DOHH2 (cell line): ENCODE measurements at regions not wholly inside any gene's neighbourhood (a gene's known extent, or its start where the extent isn't known, plus 50 kb on each side); places are given as distances from the start of the nearest gene placed in this dataset.

ENCODE experiments used
- EZH2phosphoT487 ChIP-seq: fragments of 200-600 bp; sonication (generic); IDR thresholded peaks from 2 replicates; pipeline ENCODE4 v1.6.1; 2017; ENCODE audit warnings: borderline replicate concordance, mild to moderate bottlenecking, antibody characterized with exemption, low read length, moderate library complexity, mixed read lengths
- TF ChIP-seq, protein P1 (sequence below): fragments of 200-600 bp; sonication (generic); IDR thresholded peaks from one replicate; pipeline ENCODE4 v1.5.1; 2014; ENCODE audit warnings: antibody characterized with exemption, mild to moderate bottlenecking, low read depth, low read length; ENCODE audit not compliant: poor library complexity, severe bottlenecking

- TF ChIP-seq EZH2phosphoT487: no peak
- TF ChIP-seq, protein P1, sequence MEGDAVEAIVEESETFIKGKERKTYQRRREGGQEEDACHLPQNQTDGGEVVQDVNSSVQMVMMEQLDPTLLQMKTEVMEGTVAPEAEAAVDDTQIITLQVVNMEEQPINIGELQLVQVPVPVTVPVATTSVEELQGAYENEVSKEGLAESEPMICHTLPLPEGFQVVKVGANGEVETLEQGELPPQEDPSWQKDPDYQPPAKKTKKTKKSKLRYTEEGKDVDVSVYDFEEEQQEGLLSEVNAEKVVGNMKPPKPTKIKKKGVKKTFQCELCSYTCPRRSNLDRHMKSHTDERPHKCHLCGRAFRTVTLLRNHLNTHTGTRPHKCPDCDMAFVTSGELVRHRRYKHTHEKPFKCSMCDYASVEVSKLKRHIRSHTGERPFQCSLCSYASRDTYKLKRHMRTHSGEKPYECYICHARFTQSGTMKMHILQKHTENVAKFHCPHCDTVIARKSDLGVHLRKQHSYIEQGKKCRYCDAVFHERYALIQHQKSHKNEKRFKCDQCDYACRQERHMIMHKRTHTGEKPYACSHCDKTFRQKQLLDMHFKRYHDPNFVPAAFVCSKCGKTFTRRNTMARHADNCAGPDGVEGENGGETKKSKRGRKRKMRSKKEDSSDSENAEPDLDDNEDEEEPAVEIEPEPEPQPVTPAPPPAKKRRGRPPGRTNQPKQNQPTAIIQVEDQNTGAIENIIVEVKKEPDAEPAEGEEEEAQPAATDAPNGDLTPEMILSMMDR: no peak
These were observed 1374.7 kb upstream of the RAG2 start for GRCh38 chr11:37972691-37973090.
